H1 (cell line): ENCODE measurements at regions not wholly inside any gene's neighbourhood (a gene's known extent, or its start where the extent isn't known, plus 50 kb on each side); places are given as distances from the start of the nearest gene placed in this dataset.

Experiments
- CTCF ChIA-PET: fragments of 300-600 bp; sonication (Branson Sonifier 250); formaldehyde crosslinking; loops from one replicate; lab custom pipeline; 2021; ENCODE audit not compliant: partially characterized antibody; lab: Charles Lee
- POLR2A ChIA-PET: fragments of 300-600 bp; sonication (Branson Sonifier 250); formaldehyde crosslinking; loops from one replicate; lab custom pipeline; 2021; ENCODE audit warnings: inconsistent platforms; ENCODE audit not compliant: partially characterized antibody; lab: Charles Lee
- DNase-seq, 2 experiments: peaks; one replicate each; pipeline versions ENCODE4 v3.0.0 to v3.0.0-alpha.2; 2010 to 2022; ENCODE audit warnings: low spot score in 2 of 2, low read depth in 1 of 2, mixed read lengths in 1 of 2
- FAIRE-seq: peaks from 2 replicates; lab custom pipeline; 2011; peaks lifted over from hg19 to GRCh38; lab: Jason Lieb, UNC
- H2AFZ ChIP-seq: 2 replicates; pipeline ENCODE4 v1.8.1; 2012; ENCODE audit warnings: low read length, inconsistent platforms
- H2AK5ac ChIP-seq: 2 replicates; pipeline ENCODE4 v1.6.1; 2013; ENCODE audit warnings: low read depth, low read length
- H2BK120ac ChIP-seq: replicated peaks from 2 replicates; pipeline ENCODE3; 2013; ENCODE audit warnings: low read depth, low read length, inconsistent platforms
- H2BK12ac ChIP-seq: 2 replicates; pipeline ENCODE4 v1.6.1; 2013; ENCODE audit warnings: low read depth, low read length
- H2BK15ac ChIP-seq: 2 replicates; pipeline ENCODE4 v1.6.1; 2013; ENCODE audit warnings: low read length
- H2BK20ac ChIP-seq: 2 replicates; pipeline ENCODE4 v1.6.1; 2013; ENCODE audit warnings: low read length
- H2BK5ac ChIP-seq: 2 replicates; pipeline ENCODE4 v1.6.1; 2013; ENCODE audit warnings: low read depth, low read length
- H3K14ac ChIP-seq: 2 replicates; pipeline ENCODE4 v1.6.1; 2013; ENCODE audit warnings: inconsistent platforms; ENCODE audit not compliant: insufficient read length
- H3K18ac ChIP-seq: 2 replicates; pipeline ENCODE4 v1.6.1; 2013; ENCODE audit warnings: low read length; ENCODE audit errors: extremely low read depth
- H3K23ac ChIP-seq: 2 replicates; pipeline ENCODE4 v1.6.1; 2013; ENCODE audit warnings: inconsistent platforms; ENCODE audit not compliant: insufficient read length
- H3K23me2 ChIP-seq: 2 replicates; pipeline ENCODE4 v1.6.1; 2013; ENCODE audit warnings: low read depth, low read length
- H3K27ac ChIP-seq: 2 replicates; pipeline ENCODE4 v1.6.1; 2011; ENCODE audit warnings: low read depth, low read length, inconsistent platforms
- H3K27me3 ChIP-seq, 4 experiments: replicated peaks in 1 of 4; 1 replicate in 1 of 4; 2 replicates in 3 of 4; pipeline versions ENCODE4 v1.6.1 to v1.8.1; 2011 to 2013; ENCODE audit warnings: low read length in 3 of 4, mild to moderate bottlenecking in 3 of 4, inconsistent platforms in 2 of 4, mixed read lengths in 2 of 4, moderate library complexity in 1 of 4; ENCODE audit not compliant: control insufficient read depth in 3 of 4, insufficient read depth in 3 of 4; ENCODE audit errors: extremely low read depth in 1 of 4
- H3K36me3 ChIP-seq, 4 experiments: 2 replicates each; pipeline versions ENCODE4 v1.6.1 to v1.8.1; 2011 to 2013; ENCODE audit warnings: mild to moderate bottlenecking in 4 of 4, low read length in 3 of 4, moderate library complexity in 2 of 4, control low read depth in 1 of 4, inconsistent platforms in 1 of 4; ENCODE audit not compliant: insufficient read depth in 4 of 4, control insufficient read depth in 2 of 4
- H3K4ac ChIP-seq: replicated peaks from 2 replicates; pipeline ENCODE3; 2013; ENCODE audit warnings: low read length, low read depth, mixed read lengths, inconsistent platforms; ENCODE audit not compliant: insufficient read length
- H3K4me1 ChIP-seq, 4 experiments: replicated peaks in 1 of 4; 1 replicate in 1 of 4; 2 replicates in 3 of 4; pipeline versions ENCODE4 v1.6.1 to v1.8.1; 2011 to 2013; ENCODE audit warnings: low read length in 3 of 4, inconsistent platforms in 2 of 4, mixed read lengths in 1 of 4; ENCODE audit not compliant: insufficient read depth in 4 of 4, control insufficient read depth in 3 of 4
- H3K4me2 ChIP-seq, 2 experiments: 2 replicates each; pipeline versions ENCODE4 v1.6.1 to v1.8.1; 2011 to 2013; ENCODE audit warnings: low read depth in 2 of 2, low read length in 2 of 2, control low read depth in 1 of 2, inconsistent platforms in 1 of 2, mild to moderate bottlenecking in 1 of 2; ENCODE audit not compliant: insufficient read depth in 1 of 2
- H3K4me3 ChIP-seq, 4 experiments: fragments of 200-600, 300-600 bp in 1 of 4; sonication (generic), shearing (Covaris generic), sonication (Bioruptor Twin) in 1 of 4; 2 replicates each; pipeline versions ENCODE4 v1.5.1 to v1.8.1; 2011 to 2016; ENCODE audit warnings: low read length in 4 of 4, low read depth in 3 of 4, control low read depth in 2 of 4, inconsistent platforms in 2 of 4, mild to moderate bottlenecking in 2 of 4, mixed read lengths in 1 of 4, moderate library complexity in 1 of 4; ENCODE audit not compliant: insufficient read depth in 2 of 4; ENCODE audit errors: extremely low read depth in 1 of 4
- H3K56ac ChIP-seq: replicated peaks from 2 replicates; pipeline ENCODE3; 2013; ENCODE audit warnings: low read depth, mild to moderate bottlenecking, mixed read lengths, low read length, inconsistent platforms; ENCODE audit not compliant: insufficient read length
- H3K79me1 ChIP-seq: 2 replicates; pipeline ENCODE4 v1.6.1; 2013; ENCODE audit warnings: low read depth, low read length, control low read depth
- H3K79me2 ChIP-seq, 2 experiments: 2 replicates each; pipeline versions ENCODE4 v1.6.1 to v1.8.1; 2012 to 2013; ENCODE audit warnings: low read length in 2 of 2, mild to moderate bottlenecking in 2 of 2, inconsistent platforms in 1 of 2; ENCODE audit not compliant: insufficient read depth in 2 of 2, control insufficient read depth in 1 of 2
- H3K9ac ChIP-seq, 4 experiments: replicated peaks in 1 of 4; 1 replicate in 1 of 4; 2 replicates in 3 of 4; pipeline versions ENCODE4 v1.6.1 to v1.8.1; 2011 to 2013; ENCODE audit warnings: low read depth in 3 of 4, low read length in 3 of 4, control low read depth in 2 of 4, mild to moderate bottlenecking in 2 of 4, moderate library complexity in 2 of 4, inconsistent platforms in 1 of 4; ENCODE audit errors: extremely low read depth in 1 of 4
- H3K9me3 ChIP-seq, 2 experiments: 2 replicates each; pipeline versions ENCODE4 v1.6.1 to v1.8.1; 2012 to 2013; ENCODE audit warnings: mild to moderate bottlenecking in 2 of 2, moderate library complexity in 2 of 2, control low read depth in 1 of 2, inconsistent platforms in 1 of 2, low read depth in 1 of 2, low read length in 1 of 2, mixed read lengths in 1 of 2; ENCODE audit not compliant: insufficient read depth in 2 of 2
- H4K20me1 ChIP-seq, 2 experiments: replicated peaks in 1 of 2; 2 replicates each; pipeline versions ENCODE3 to v1.8.1; 2011 to 2013; ENCODE audit warnings: inconsistent platforms in 2 of 2, low read length in 2 of 2, mild to moderate bottlenecking in 1 of 2; ENCODE audit not compliant: insufficient read depth in 2 of 2, control insufficient read depth in 1 of 2
- H4K5ac ChIP-seq: 2 replicates; pipeline ENCODE4 v1.6.1; 2013; ENCODE audit warnings: low read length, low read depth, mixed read lengths, inconsistent platforms; ENCODE audit not compliant: insufficient read length
- H4K8ac ChIP-seq: 2 replicates; pipeline ENCODE4 v1.8.0; 2013; ENCODE audit warnings: mild to moderate bottlenecking, moderate library complexity, low read length, inconsistent platforms; ENCODE audit not compliant: insufficient read depth; ENCODE audit errors: extremely low read depth
- H4K91ac ChIP-seq: replicated peaks from 2 replicates; pipeline ENCODE3; 2013; ENCODE audit warnings: low read length, mixed read lengths, inconsistent platforms; ENCODE audit not compliant: insufficient read length
- ATF3 ChIP-seq: IDR thresholded peaks from 2 replicates; pipeline ENCODE4 v1.6.1; 2011; ENCODE audit warnings: low read depth, mild to moderate bottlenecking, low read length; ENCODE audit not compliant: insufficient read depth
- BCL11A ChIP-seq, 2 experiments: IDR thresholded peaks; one replicate each; pipeline ENCODE4 v1.6.1; 2011; ENCODE audit warnings: low read depth in 2 of 2, low read length in 2 of 2, mild to moderate bottlenecking in 2 of 2
- E2F6 ChIP-seq: IDR thresholded peaks from 2 replicates; pipeline ENCODE4 v1.6.1; 2012; ENCODE audit warnings: inconsistent platforms
- KDM1A ChIP-seq: fragments of 200-600, 300-600 bp; sonication (generic); IDR thresholded peaks from 2 replicates; pipeline ENCODE4 v1.7.1; 2016; ENCODE audit warnings: mild to moderate bottlenecking, low read length, borderline replicate concordance
- MAX ChIP-seq: IDR thresholded peaks from 2 replicates; pipeline ENCODE4 v1.6.1; 2012; ENCODE audit warnings: inconsistent platforms
- POU5F1 ChIP-seq: IDR thresholded peaks from 2 replicates; pipeline ENCODE4 v1.6.1; 2011; ENCODE audit warnings: low read depth, mild to moderate bottlenecking, low read length, moderate library complexity
- RFX5 ChIP-seq: IDR thresholded peaks from 2 replicates; pipeline ENCODE4 v1.6.1; 2011; ENCODE audit warnings: low read depth, low read length, improper control_type of control experiment, borderline replicate concordance
- SIN3A ChIP-seq, 2 experiments: IDR thresholded peaks in 1 of 2; conservative IDR thresholded peaks in 1 of 2; 2 replicates each; pipeline ENCODE4 v1.6.1; 2011 to 2012; ENCODE audit warnings: low read length in 2 of 2, improper control_type of control experiment in 1 of 2, low read depth in 1 of 2, mild to moderate bottlenecking in 1 of 2
- SIX5 ChIP-seq: IDR thresholded peaks from 2 replicates; pipeline ENCODE4 v1.6.1; 2011; ENCODE audit warnings: mild to moderate bottlenecking, low read depth, low read length
- SRF ChIP-seq: IDR thresholded peaks from 2 replicates; pipeline ENCODE4 v1.6.1; 2011; ENCODE audit warnings: mild to moderate bottlenecking, low read depth, low read length, moderate library complexity
- USF2 ChIP-seq: IDR thresholded peaks from 2 replicates; pipeline ENCODE4 v1.6.1; 2011; ENCODE audit warnings: low read length, improper control_type of control experiment
- WGBS, 2 experiments: shearing (Covaris generic) in 1 of 2; methylation state at CpG; one replicate each; pipeline versions ENCODE4 v1.1.6 to v1.1.7; 2013 to 2015; ENCODE audit warnings: low lambda C conversion rate in 2 of 2, mixed read lengths in 2 of 2, inconsistent platforms in 1 of 2, low coverage in 1 of 2, missing lambda C conversion rate in 1 of 2; ENCODE audit not compliant: insufficient replicate concordance in 2 of 2, insufficient coverage in 1 of 2, insufficient read length in 1 of 2; ENCODE audit errors: extremely low coverage in 1 of 2, missing lambda C conversion rate in 1 of 2; 5-methylcytosine and 5-hydroxymethylcytosine counted together

- no peak overlapping the region for H2AFZ ChIP-seq
- no peak overlapping the region for H3K9ac ChIP-seq
- H2AK5ac ChIP-seq: no peak overlapping the region
- no peak overlapping the region for H3K4me2 ChIP-seq
- ChIA-PET POLR2A (no interaction called here), CTCF (no interaction called here)
- H4K20me1 ChIP-seq: no peaks in the 10 kb centered on the region
- no peak overlapping the region for H2BK15ac ChIP-seq
- H4K91ac ChIP-seq: no peak overlapping the region
- no peak for FAIRE-seq
- H2BK5ac ChIP-seq: no peak overlapping the region
- no peak overlapping the region for H3K56ac ChIP-seq
- no peak overlapping the region for H3K4me3 ChIP-seq
- H3K14ac ChIP-seq: no peak overlapping the region
- no peaks in the 10 kb centered on the region for H3K27me3 ChIP-seq
- no peak for DNase-seq
- H4K8ac ChIP-seq: no peak overlapping the region
- H2BK20ac ChIP-seq: no peak overlapping the region
- H3K9me3 ChIP-seq: no peaks in the 10 kb centered on the region
- H2BK120ac ChIP-seq: no peak overlapping the region
- 91% methylated on average over 3 of the region's 3 CpGs; no CpG with 5 or more reads in 1 of the 2 experiments for WGBS, 2 experiments
- H2BK12ac ChIP-seq: no peak overlapping the region
- no peak overlapping the region for H3K18ac ChIP-seq
- no peaks in the 10 kb centered on the region for H3K79me1 ChIP-seq
- H3K27ac ChIP-seq: no peak overlapping the region
- no peaks in the 10 kb centered on the region for H3K4me1 ChIP-seq
- H3K4ac ChIP-seq: no peak overlapping the region
- H3K36me3 ChIP-seq: no peaks in the 10 kb centered on the region
- no peaks in the 10 kb centered on the region for H3K23me2 ChIP-seq
- no peaks in the 10 kb centered on the region for H3K79me2 ChIP-seq
- H4K5ac ChIP-seq: no peak overlapping the region
- H3K23ac ChIP-seq: no peak overlapping the region
- TF ChIP-seq ATF3 (no peak), SRF (no peak), RFX5 (no peak), MAX (no peak), POU5F1 (no peak), KDM1A (no peak), SIN3A (conservative IDR thresholded peaks at IDR 0.05 in 1 of 2, IDR thresholded peaks at IDR 0.05 in 1 of 2; ENCODE audit: low read depth in 1 of 2, low read length in 2 of 2) (no peak), SIX5 (no peak), USF2 (no peak), E2F6 (no peak), BCL11A (IDR thresholded peaks at IDR 0.05; ENCODE audit: low read depth in 2 of 2, low read length in 2 of 2) (no peak)
These were observed 1131.1 kb downstream of the PCDH9 start for GRCh38 chr13:66098931-66099628.
